ENCODE measurements at regions not wholly inside any gene's neighbourhood (a gene's known extent, or its start where the extent isn't known, plus 50 kb on each side); places are given as distances from the start of the nearest gene placed in this dataset.

DNA sequence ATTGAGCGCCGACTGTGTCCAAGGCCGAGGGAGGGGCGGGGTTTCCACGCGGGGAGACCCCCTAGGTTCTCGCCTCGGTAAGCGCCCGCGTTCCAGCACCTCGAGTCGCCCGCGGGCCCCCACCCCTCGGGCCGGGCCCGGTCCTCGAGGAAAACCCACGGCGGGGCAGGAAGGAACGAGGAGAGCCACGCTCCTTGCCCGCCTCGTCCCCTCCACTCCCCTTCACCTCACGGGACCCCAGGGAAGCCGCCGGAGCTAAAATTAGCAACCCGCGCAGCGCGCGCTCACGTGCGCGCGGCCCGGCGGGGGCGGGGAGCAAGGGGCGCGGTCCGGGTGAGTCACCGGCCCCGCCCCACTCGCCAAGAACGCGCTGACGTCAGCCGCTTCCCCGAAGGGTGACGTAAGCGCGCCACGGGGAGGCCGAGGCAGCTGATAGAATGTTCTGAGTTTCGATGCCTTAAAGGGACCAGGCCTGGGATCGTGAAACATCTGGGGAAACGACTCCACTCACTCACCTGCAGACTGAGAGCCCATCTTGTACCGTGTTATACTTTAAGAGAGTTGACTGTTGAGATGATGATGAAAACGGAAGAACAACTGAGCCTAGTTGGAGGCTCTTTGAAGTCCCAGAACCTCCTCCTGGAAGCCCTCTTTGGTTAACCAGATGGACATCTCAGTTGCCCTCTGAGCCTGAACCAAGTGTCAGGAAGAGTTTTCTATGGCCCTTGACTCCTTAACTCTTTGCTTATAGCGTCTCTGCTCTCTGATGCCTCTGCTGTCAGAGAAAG lies 49.7 kb upstream of the ATF3 start:
- TF ChIP-seq CTCF (IDR thresholded peaks at IDR 0.05) = no peak
- no peak for TF ChIP-seq ZFX (IDR thresholded peaks at IDR 0.05; ENCODE audit: borderline replicate concordance)
